Left forelimb (tissue), 1 donor: ENCODE measurements at regions not wholly inside any gene's neighbourhood (a gene's known extent, or its start where the extent isn't known, plus 50 kb on each side); places are given as distances from the start of the nearest gene placed in this dataset.

Experiments used
- DNase-seq: peaks from one replicate; pipeline ENCODE4 v3.0.0-alpha.2; 2018; ENCODE audit warnings: low spot score

DNA sequence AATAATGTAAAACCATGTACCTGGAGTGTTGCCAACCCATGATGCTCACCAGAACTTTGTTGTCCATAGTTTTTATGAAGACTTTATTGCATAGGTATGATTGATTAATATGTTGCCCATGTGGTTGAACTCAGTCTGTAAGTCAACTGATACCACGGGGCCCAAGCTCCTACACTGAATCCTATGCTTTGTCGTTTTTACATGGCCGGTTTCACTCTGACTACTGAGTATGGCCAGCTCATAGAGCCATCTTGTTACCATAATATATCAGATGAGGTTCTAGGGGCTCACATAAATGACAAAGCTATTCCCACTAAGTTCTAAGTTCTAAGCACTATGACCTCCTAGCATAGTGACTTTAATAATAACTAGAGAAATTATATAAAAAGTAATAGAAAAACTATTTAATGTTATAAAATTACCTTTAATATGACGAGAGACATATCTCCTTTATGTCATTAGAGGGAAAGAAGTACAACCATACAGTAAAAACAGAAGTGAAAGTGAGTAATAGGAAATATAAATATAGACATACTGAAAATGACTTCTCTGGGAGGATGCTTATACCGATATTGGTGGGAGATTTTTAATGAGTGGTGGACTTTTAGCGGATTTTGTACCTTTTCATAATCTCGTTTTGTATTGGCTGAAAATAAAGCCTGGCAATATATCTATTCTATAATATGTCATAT lies 983.4 kb upstream of the PRMT6 start:
- DNase-seq: no peak

GRCh38 chr1:106080608-106081325 lies 975.7 kb upstream of the PRMT6 start:
- no peak for DNase-seq

DNA sequence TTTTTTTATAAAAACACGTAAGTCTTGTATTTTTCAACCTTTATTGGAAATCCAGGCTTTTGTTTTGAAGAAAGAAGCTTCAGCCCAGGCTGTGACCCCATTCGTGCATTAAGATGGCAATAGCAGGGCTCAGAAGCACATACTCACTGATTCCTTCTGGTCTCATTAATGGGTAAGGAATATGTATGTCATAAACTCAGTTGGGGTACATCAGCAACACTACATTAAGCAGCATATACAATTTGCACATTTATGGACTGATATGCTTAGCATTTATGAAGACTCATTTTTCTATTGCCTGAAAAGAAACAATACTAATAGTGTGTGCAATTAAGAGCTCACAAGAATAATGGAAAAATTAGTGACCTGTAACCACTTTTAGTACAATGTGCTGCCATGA lies 945.4 kb upstream of the PRMT6 start:
- DNase-seq: no peak

DNA sequence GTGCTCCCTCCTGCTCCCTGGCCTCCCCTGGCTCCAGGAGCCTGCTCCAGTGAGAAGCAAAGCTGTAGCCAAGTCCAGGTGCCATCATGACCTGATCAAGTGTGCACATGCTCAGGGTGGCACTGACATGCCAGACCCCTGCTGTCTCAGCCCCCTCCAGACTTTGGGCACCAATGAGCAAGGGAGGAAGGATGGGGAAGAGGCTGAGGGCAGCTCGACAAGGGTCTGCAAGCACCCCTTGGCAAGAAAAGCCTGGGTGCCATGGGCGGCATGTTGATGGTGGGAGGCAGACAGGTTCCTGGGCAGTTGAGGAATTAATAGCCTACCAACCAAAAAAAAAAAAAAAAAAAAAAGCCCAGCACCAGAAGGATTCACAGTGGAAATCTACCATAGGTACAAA lies 942.6 kb upstream of the PRMT6 start:
- DNase-seq: no peak

GRCh38 chr1:106120789-106121188 lies 935.7 kb upstream of the PRMT6 start:
- DNase-seq: no peak

GRCh38 chr1:106121728-106122127 lies 934.7 kb upstream of the PRMT6 start:
- DNase-seq: no peak

DNA sequence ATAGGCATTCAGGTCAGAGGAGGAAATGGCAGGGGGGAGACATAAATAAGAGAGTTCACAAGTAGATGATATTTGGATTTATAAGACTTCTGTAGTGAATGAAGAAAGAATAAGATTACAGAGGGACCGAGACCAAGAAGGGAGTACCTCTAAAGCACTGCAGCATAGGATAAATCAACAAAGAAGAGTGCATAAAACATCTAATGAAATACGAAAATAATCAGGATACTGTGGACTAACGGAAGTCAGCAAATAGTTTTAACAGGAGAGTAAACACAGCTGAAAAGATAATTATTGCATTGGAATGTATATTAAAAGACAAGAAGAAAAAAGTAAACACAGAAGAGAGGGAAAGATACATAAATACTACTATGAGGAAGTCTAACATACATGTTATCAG lies 921.9 kb upstream of the PRMT6 start:
- no peak for DNase-seq

- DNase-seq: no peak
These were observed 883.4 kb upstream of the PRMT6 start for GRCh38 chr1:106173101-106173500.

GRCh38 chr1:106178791-106179190 lies 877.7 kb upstream of the PRMT6 start:
- DNase-seq: no peak

DNA sequence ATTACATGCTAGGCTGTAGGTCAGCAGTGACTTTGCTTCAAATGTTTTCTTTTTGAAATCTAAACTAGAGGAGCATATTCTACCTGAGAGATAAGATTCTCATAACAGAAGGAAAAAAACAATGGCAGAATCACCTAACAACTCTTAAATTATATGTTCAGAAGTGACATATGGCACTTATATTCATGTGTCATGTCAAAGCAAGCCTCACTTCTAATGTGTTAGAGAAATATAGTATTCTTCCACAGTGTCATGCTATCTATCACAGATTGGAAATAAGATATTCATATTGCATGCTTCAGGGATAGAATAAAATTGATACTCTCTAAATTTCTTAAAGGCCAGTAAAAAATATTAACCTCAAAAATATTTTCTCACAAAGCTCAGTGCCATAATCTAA lies 874.6 kb upstream of the PRMT6 start:
- DNase-seq: no peak

DNA sequence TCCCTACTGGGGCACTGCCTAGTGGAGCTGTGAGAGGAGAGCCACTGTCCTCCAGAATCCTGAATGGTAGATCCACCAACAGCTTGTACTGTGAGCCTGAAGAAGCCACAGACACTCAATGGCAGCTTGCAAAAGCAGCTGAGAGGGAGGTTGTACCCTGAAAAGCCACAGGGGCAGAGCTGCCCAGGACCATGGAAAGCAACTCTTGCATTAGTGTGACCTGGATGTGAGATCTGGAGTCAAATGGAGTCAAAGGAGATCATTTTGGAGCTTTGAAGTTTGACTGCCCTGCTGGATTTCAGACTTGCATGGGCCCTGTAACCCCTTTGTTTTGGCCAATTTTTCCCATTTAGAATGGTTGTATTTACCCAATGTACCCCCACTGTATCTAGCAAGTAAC lies 871.4 kb upstream of the PRMT6 start:
- DNase-seq: no peak

- no peak for DNase-seq
These were observed 866.7 kb upstream of the PRMT6 start for GRCh38 chr1:106189780-106190179.

- no peak for DNase-seq
These were observed 862.3 kb upstream of the PRMT6 start for GRCh38 chr1:106194206-106194605.

GRCh38 chr1:106200711-106201110 lies 855.8 kb upstream of the PRMT6 start:
- DNase-seq: no peak

DNA sequence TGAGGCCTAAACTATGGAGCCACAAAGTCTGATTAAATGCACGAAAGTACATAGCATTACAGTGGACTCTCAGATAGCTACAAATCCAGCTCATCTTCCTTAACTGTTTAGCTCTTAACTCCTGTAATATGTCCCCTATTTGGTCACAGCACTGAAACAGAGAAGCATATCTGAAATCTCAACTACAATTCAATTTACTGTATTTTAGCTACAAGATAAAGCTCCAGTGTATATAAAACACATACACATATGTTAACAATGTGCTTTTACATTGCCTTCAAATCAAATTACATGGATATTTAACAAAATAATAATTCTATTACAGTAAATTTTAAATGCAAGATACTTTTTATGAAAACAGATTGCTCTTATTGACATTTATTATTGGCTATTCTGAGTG lies 849.3 kb upstream of the PRMT6 start:
- no peak for DNase-seq

GRCh38 chr1:106217765-106218164 lies 838.7 kb upstream of the PRMT6 start:
- no peak for DNase-seq

DNA sequence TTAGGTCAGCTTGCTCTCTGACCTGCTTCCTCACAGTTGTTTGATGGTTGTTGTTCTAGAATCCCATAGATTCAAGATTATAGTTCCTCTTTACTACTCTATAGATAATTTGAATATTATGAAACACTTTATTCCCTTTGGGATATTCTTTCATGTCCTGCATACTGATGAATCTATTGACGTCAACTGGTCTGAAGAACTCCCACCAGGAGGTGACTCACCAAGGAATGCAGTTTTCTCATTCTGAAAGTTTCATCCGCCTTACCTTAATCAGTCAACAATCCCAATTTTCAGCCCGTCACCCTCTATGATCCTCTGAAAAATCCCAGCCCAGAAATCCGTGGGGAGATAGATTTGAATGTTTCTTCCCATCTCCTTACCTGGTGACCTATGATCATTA lies 834.1 kb upstream of the PRMT6 start:
- no peak for DNase-seq

- no peak for DNase-seq
These were observed 833.3 kb upstream of the PRMT6 start for GRCh38 chr1:106223213-106223612.

- no peak for DNase-seq
These were observed 832.0 kb upstream of the PRMT6 start for GRCh38 chr1:106224426-106224825.

DNA sequence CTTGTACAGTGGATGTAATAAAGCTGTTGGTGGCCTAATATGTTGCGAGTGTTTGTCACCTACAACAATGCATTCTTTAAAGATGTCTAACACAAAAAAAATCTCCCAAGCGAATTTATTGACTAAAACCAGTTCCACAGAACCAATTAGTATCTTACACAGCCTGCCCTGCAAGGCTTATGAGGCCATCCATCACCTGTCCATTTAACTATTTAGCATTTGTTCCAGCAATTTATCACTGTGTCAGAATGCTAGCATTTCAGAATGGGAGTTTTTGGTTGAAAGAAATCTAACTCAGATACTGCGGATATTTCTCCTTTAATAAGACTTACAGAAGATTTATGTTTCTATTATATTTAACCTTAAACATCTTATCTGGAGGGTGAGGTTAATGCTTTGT lies 831.1 kb upstream of the PRMT6 start:
- DNase-seq: no peak

DNA sequence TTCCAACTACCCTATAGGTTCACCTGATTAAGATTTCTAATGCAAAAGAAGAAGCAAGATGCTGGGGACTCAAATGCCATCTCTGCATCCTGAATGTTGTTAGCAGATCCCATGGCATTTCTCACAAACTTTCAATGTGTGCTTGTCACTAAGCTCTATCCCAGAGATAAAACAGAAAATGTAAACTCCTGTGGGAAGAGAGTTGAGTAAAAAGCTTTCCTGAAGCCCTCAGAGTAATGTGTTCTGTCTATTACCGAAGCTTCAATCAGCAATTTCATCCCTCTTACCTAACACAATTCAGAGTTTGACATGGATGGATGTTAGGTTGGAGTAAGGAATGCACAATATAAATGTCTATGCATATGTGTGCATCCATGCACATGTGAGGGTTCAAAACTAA lies 829.9 kb upstream of the PRMT6 start:
- DNase-seq: no peak

DNA sequence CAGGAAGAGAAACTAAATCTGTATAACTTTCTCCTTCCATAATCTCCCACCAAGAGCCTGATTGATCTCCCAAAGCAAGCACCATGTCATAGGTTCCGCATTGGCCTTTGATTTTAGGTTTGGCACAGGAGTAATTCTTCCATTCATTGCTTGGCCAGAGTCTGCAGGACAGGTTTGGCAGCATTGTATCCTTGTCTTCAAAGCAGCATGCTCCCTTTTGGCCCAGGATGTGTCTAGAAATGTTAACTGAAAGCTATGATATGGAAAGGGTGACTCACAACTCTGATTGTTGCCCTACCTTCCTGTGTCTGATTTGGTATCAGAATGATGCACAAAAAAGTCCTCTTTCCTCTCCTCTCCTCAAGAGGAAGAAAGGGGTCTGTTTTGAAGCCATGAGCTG lies 824.3 kb upstream of the PRMT6 start:
- DNase-seq: no peak

GRCh38 chr1:106233511-106233910 lies 823.0 kb upstream of the PRMT6 start:
- DNase-seq: no peak

GRCh38 chr1:106249365-106249764 lies 807.1 kb upstream of the PRMT6 start:
- DNase-seq: no peak
